ENCODE measurements at regions not wholly inside any gene's neighbourhood (a gene's known extent, or its start where the extent isn't known, plus 50 kb on each side); places are given as distances from the start of the nearest gene placed in this dataset.

GRCh38 chr3:159734681-159735080, 254.0 kb upstream of the IL12A start:
- TF ChIP-seq JUND (IDR thresholded peaks at IDR 0.05) (no peak), YY1 (IDR thresholded peaks at IDR 0.05; ENCODE audit: low read depth) (no peak), EP300 (IDR thresholded peaks at IDR 0.05; ENCODE audit: borderline replicate concordance in 1 of 2, low read depth in 1 of 2, low read length in 1 of 2) (no peak), TCF12 (IDR thresholded peaks at IDR 0.05) (no peak), FOXM1 (IDR thresholded peaks at IDR 0.05; ENCODE audit: low read depth) (no peak), CTCF (IDR thresholded peaks at IDR 0.05) (no peak), USF2 (IDR thresholded peaks at IDR 0.05; ENCODE audit: borderline replicate concordance, low read depth, low read length) (no peak), TEAD4 (IDR thresholded peaks at IDR 0.05; ENCODE audit: borderline replicate concordance, insufficient read depth) (no peak), RCOR1 (IDR thresholded peaks at IDR 0.05; ENCODE audit: low read length) (no peak), EZH2phosphoT487 (IDR thresholded peaks at IDR 0.05; ENCODE audit: borderline replicate concordance, low read depth) (no peak), MAX (IDR thresholded peaks at IDR 0.05; ENCODE audit: low read depth) (no peak), PBX3 (IDR thresholded peaks at IDR 0.05) (no peak), GABPA (IDR thresholded peaks at IDR 0.05; ENCODE audit: low read depth) (no peak), SMC3 (IDR thresholded peaks at IDR 0.05; ENCODE audit: low read depth, low read length) (no peak)
